Spleen (tissue), 11 donors: ENCODE measurements at regions not wholly inside any gene's neighbourhood (a gene's known extent, or its start where the extent isn't known, plus 50 kb on each side); places are given as distances from the start of the nearest gene placed in this dataset.

Source experiments
- DNase-seq: peaks from one replicate; pipeline ENCODE4 v3.0.0-alpha.2; 2020
- H3K27ac ChIP-seq, 8 donors: fragments of 200-600 bp; sonication (generic) in 7 of 8; 1 replicate in 4 of 8; 2 replicates in 4 of 8; pipeline versions ENCODE4 v1.5.0 to v1.8.0; 2016 to 2021; ENCODE audit warnings: inconsistent platforms in 4 of 8, mild to moderate bottlenecking in 4 of 8, moderate library complexity in 1 of 8
- H3K27me3 ChIP-seq, 7 donors: fragments of 200-600 bp; sonication (generic) in 6 of 7; replicated peaks in 1 of 7; 1 replicate in 4 of 7; 2 replicates in 3 of 7; pipeline versions ENCODE4 v1.5.0 to v1.8.0; 2016 to 2021; ENCODE audit warnings: inconsistent platforms in 3 of 7, mild to moderate bottlenecking in 1 of 7
- H3K36me3 ChIP-seq, 6 donors: fragments of 200-600 bp; sonication (generic) in 5 of 6; 1 replicate in 4 of 6; 2 replicates in 2 of 6; pipeline versions ENCODE4 v1.5.0 to v1.8.0; 2016 to 2021; ENCODE audit warnings: inconsistent platforms in 2 of 6
- H3K4me1 ChIP-seq, 6 donors: fragments of 200-600 bp; sonication (generic) in 5 of 6; 1 replicate in 3 of 6; 2 replicates in 3 of 6; pipeline versions ENCODE4 v1.5.0 to v1.8.0; 2016 to 2021; ENCODE audit warnings: inconsistent platforms in 3 of 6
- H3K4me3 ChIP-seq, 8 donors: fragments of 200-600 bp; sonication (generic) in 7 of 8; 1 replicate in 4 of 8; 2 replicates in 4 of 8; pipeline versions ENCODE4 v1.5.0 to v1.8.0; 2016 to 2021; ENCODE audit warnings: inconsistent platforms in 4 of 8, mild to moderate bottlenecking in 4 of 8, moderate library complexity in 2 of 8
- H3K9me3 ChIP-seq, 8 donors: fragments of 200-600 bp; sonication (generic) in 7 of 8; 1 replicate in 4 of 8; 2 replicates in 4 of 8; pipeline versions ENCODE4 v1.5.0 to v1.8.0; 2016 to 2021; ENCODE audit warnings: inconsistent platforms in 4 of 8
- CTCF ChIP-seq, 11 experiments: fragments of 200-600 bp in 7 of 11; fragments of 450-650 bp in 4 of 11; sonication (generic) in 4 of 11; IDR thresholded peaks in 8 of 11; conservative IDR thresholded peaks in 3 of 11; 1 replicate in 7 of 11; 2 replicates in 4 of 11; pipeline versions ENCODE4 v1.4.0 to v1.8.0; 2016 to 2021; ENCODE audit warnings: antibody characterized with exemption in 11 of 11, inconsistent platforms in 4 of 11, mild to moderate bottlenecking in 1 of 11
- POLR2A ChIP-seq, 3 donors: fragments of 450-650 bp; IDR thresholded peaks; one replicate each; pipeline ENCODE4 v1.5.1; 2017; ENCODE audit warnings: antibody characterized with exemption in 3 of 3, mild to moderate bottlenecking in 1 of 3
- POLR2AphosphoS5 ChIP-seq, 3 donors: sonication (generic); formaldehyde crosslinking; IDR thresholded peaks; one replicate each; pipeline ENCODE4 v1.5.1; 2017; ENCODE audit warnings: antibody characterized with exemption in 3 of 3
- WGBS, 5 donors: extraction: QIAGEN DNeasy Blood & Tissue Kit in 3 of 5; methylation state at CpG; one replicate each; pipeline versions ENCODE4 v1.1.5 to v1.1.7; 2013 to 2018; 5-methylcytosine and 5-hydroxymethylcytosine counted together
- intact Hi-C: fragments of 100-400 bp; cut with DNase I; formaldehyde crosslinking; loops from one replicate; pipeline ENCODE4 v1.15.0; 2023; ENCODE audit warnings: low total_unique reads
- donor health status: healthy with polysubstance abuse.
- donor health status: DM: no; HTN: no; CAD: no; lungs with moderate emphysema.
- donor health status: DM: no; HTN: no; CAD: no.
- donor health status: Bipolar disorder and iron deficiency.
- donor health status: healthy.
- donor health status: DM: no; HTN: no; CAD: no.
- donor health status: DM: yes; HTN: yes; CAD: no.

- Histone ChIP-seq H3K4me3 (no peak overlapping the region), H3K27ac (no peak overlapping the region), H3K36me3 (no peaks in the 10 kb centered on the region), H3K27me3 (no peaks in the 10 kb centered on the region), H3K4me1 (no peaks in the 10 kb centered on the region), H3K9me3 (peaks cover 0 to 9% (median 3%) of the 10 kb centered on the region in 8 donors)
- DNase-seq, result no peak
- TF ChIP-seq POLR2AphosphoS5 (IDR thresholded peaks at IDR 0.05), result no peak
- 46 to 78% (median 61%) methylated on average over 4 of the region's 4 CpGs for WGBS, 5 donors
- intact Hi-C loops, result no loop called here
Measured at GRCh38 chr4:153940916-153941315, 152.0 kb upstream of the SFRP2 start.

- Histone ChIP-seq H3K27me3 (no peaks in the 10 kb centered on the region), H3K9me3 (no peaks in the 10 kb centered on the region), H3K27ac (no peak overlapping the region), H3K36me3 (no peaks in the 10 kb centered on the region), H3K4me3 (no peak overlapping the region), H3K4me1 (peaks cover 0 to 3% (median 0%) of the 10 kb centered on the region in 6 donors)
- DNase-seq, result no peak
- intact Hi-C loops, result no loop called here
- TF ChIP-seq POLR2A (IDR thresholded peaks at IDR 0.05) (no peak), CTCF (IDR thresholded peaks at IDR 0.05 in 8 of 11, conservative IDR thresholded peaks at IDR 0.05 in 3 of 11) (no peak), POLR2AphosphoS5 (IDR thresholded peaks at IDR 0.05) (no peak)
- 77 to 89% (median 82%) methylated on average over 1 of the region's 1 CpG for WGBS, 5 donors
Measured at GRCh38 chr4:153939570-153939969, 150.7 kb upstream of the SFRP2 start.

- Histone ChIP-seq H3K36me3 (no peaks in the 10 kb centered on the region), H3K9me3 (no peaks in the 10 kb centered on the region), H3K4me3 (no peak overlapping the region), H3K4me1 (peaks cover 0 to 3% (median 0%) of the 10 kb centered on the region in 6 donors), H3K27me3 (peaks cover 0 to 3% (median 0%) of the 10 kb centered on the region in 7 donors), H3K27ac (no peak overlapping the region)
- DNase-seq, result no peak
- intact Hi-C loops, result no loop called here
- TF ChIP-seq POLR2A (IDR thresholded peaks at IDR 0.05) (no peak), CTCF (IDR thresholded peaks at IDR 0.05 in 8 of 11, conservative IDR thresholded peaks at IDR 0.05 in 3 of 11) (no peak), POLR2AphosphoS5 (IDR thresholded peaks at IDR 0.05) (no peak)
- 91 to 94% (median 92%) methylated on average over 4 of the region's 4 CpGs for WGBS, 5 donors
Measured at GRCh38 chr4:153938994-153939393, 150.1 kb upstream of the SFRP2 start.

- Histone ChIP-seq H3K4me1 (peaks cover 0 to 3% (median 0%) of the 10 kb centered on the region in 6 donors), H3K27me3 (peaks cover 0 to 7% (median 0%) of the 10 kb centered on the region in 7 donors), H3K9me3 (no peaks in the 10 kb centered on the region), H3K27ac (no peak overlapping the region), H3K36me3 (no peaks in the 10 kb centered on the region), H3K4me3 (no peak overlapping the region)
- TF ChIP-seq POLR2A (IDR thresholded peaks at IDR 0.05) (no peak), POLR2AphosphoS5 (IDR thresholded peaks at IDR 0.05) (no peak), CTCF (IDR thresholded peaks at IDR 0.05 in 8 of 11, conservative IDR thresholded peaks at IDR 0.05 in 3 of 11) (no peak)
- WGBS, 5 donors, result 57 to 72% (median 69%) methylated on average over 4 of the region's 4 CpGs
- no peak for DNase-seq
- intact Hi-C loops, result no loop called here
Measured at GRCh38 chr4:153937289-153937688, 148.4 kb upstream of the SFRP2 start.

- H3K27ac ChIP-seq, result no peak overlapping the region
- no peaks in the 10 kb centered on the region for H3K36me3 ChIP-seq
- TF ChIP-seq POLR2A (IDR thresholded peaks at IDR 0.05), result no peak
- H3K27me3 ChIP-seq, result peaks cover 0 to 7% (median 0%) of the 10 kb centered on the region in 7 donors
- intact Hi-C loops, result no loop called here
- WGBS, 5 donors, result 57 to 72% (median 64%) methylated on average over 3 of the region's 3 CpGs
- DNase-seq, result no peak
- H3K4me3 ChIP-seq, result no peak overlapping the region
- H3K9me3 ChIP-seq, result no peaks in the 10 kb centered on the region
- peaks cover 0 to 3% (median 0%) of the 10 kb centered on the region in 6 donors for H3K4me1 ChIP-seq
Measured at GRCh38 chr4:153936121-153936520, 147.2 kb upstream of the SFRP2 start.
